ENCODE measurements at regions not wholly inside any gene's neighbourhood (a gene's known extent, or its start where the extent isn't known, plus 50 kb on each side); places are given as distances from the start of the nearest gene placed in this dataset.

DNA sequence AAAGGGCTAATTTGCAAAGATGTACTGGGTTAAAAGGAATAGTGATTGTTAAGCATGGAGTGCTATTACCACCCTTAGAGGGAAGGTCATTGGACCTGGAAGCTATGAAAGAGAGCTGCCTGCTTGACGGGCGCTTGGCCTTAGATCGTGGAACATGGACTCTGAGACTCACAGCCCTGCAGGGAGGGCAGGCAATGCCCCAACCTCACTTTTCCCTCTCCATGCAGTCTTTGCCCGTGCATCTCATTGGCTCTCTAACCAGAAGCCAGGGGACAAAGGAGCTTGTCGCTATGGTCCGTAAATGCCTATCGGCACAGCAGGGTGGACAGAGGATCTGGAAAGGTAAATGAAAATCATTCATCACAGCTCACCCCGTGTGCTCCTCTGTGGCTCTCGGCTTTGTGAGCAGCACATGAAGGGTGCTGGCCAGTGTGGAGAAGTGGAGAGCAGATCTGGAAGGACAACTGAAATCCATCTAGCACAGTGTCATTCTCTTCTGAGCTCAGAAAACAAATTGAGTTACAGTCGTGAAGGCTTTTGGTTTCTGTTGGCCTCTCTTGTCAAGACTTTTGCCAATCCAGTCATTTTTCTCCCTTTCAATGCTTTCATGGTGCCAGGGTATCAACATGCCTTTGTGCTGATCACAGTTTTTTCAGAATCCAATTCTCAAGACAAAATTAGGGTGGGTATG lies 186.2 kb downstream of the SNX18 start:
- TF ChIP-seq POLR2AphosphoS5 (IDR thresholded peaks at IDR 0.05; ENCODE audit: low read depth, low read length) (no peak), TAF1 (IDR thresholded peaks at IDR 0.05; ENCODE audit: borderline replicate concordance, insufficient read depth, low read length) (no peak), FOXP2 (optimal IDR thresholded peaks at IDR 0.05; ENCODE audit: borderline replicate concordance, extremely low read depth, extremely low read length, insufficient read depth) (no peak)
- TF ChIP-seq, protein P1, sequence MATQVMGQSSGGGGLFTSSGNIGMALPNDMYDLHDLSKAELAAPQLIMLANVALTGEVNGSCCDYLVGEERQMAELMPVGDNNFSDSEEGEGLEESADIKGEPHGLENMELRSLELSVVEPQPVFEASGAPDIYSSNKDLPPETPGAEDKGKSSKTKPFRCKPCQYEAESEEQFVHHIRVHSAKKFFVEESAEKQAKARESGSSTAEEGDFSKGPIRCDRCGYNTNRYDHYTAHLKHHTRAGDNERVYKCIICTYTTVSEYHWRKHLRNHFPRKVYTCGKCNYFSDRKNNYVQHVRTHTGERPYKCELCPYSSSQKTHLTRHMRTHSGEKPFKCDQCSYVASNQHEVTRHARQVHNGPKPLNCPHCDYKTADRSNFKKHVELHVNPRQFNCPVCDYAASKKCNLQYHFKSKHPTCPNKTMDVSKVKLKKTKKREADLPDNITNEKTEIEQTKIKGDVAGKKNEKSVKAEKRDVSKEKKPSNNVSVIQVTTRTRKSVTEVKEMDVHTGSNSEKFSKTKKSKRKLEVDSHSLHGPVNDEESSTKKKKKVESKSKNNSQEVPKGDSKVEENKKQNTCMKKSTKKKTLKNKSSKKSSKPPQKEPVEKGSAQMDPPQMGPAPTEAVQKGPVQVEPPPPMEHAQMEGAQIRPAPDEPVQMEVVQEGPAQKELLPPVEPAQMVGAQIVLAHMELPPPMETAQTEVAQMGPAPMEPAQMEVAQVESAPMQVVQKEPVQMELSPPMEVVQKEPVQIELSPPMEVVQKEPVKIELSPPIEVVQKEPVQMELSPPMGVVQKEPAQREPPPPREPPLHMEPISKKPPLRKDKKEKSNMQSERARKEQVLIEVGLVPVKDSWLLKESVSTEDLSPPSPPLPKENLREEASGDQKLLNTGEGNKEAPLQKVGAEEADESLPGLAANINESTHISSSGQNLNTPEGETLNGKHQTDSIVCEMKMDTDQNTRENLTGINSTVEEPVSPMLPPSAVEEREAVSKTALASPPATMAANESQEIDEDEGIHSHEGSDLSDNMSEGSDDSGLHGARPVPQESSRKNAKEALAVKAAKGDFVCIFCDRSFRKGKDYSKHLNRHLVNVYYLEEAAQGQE (IDR thresholded peaks at IDR 0.05; ENCODE audit: insufficient read depth in 1 of 2, low read depth in 2 of 2, low read length in 2 of 2): no peak

All from PFSK-1 (cell line).